K562 (cell line): ENCODE measurements at regions not wholly inside any gene's neighbourhood (a gene's known extent, or its start where the extent isn't known, plus 50 kb on each side); places are given as distances from the start of the nearest gene placed in this dataset.

Experiments
- ATAC-seq: fragments of 200-7000 bp; cut with Tn5 transposase; 3 replicates; pipeline ENCODE4 v1.9.1; 2020; ENCODE audit warnings: moderate library complexity
- BruUV-seq: library from RNA; stranded (reverse); fragments of 400-500 nt; replicated peaks from 2 replicates; lab custom pipeline; 2021; lab: Mats Ljungman, UMichigan
- CTCF ChIA-PET: fragments of 300-600 bp; formaldehyde crosslinking; extraction: SDS; loops from one replicate; lab custom pipeline; 2021; ENCODE audit warnings: low intra/inter-chr PET ratio; lab: Yijun Ruan, JAX
- POLR2A ChIA-PET: fragments of 300-600, 350-650 bp; sonication (Branson Sonifier 250); formaldehyde crosslinking; extraction: SDS; loops from one replicate; lab custom pipeline; 2021; ENCODE audit warnings: antibody characterized with exemption, inconsistent platforms; lab: Yijun Ruan, JAX
- DNase-seq, 4 experiments: peaks; one replicate each; pipeline versions ENCODE4 v3.0.0 to v3.0.0-alpha.2; 2011 to 2018; ENCODE audit warnings: low spot score in 3 of 4, mixed read lengths in 3 of 4; ENCODE audit errors: extremely low read depth in 1 of 4
- FAIRE-seq: peaks from 2 replicates; lab custom pipeline; 2011; peaks lifted over from hg19 to GRCh38; lab: Jason Lieb, UNC
- H2AFZ ChIP-seq: 2 replicates; pipeline ENCODE4 v1.6.0; 2011; ENCODE audit warnings: low read depth, low read length, control low read depth, inconsistent platforms
- H3K27ac ChIP-seq: fragments of 200-600 bp; 3 replicates; pipeline ENCODE4 v1.8.0; 2011; ENCODE audit warnings: low read depth, mild to moderate bottlenecking, control low read depth, inconsistent platforms, low read length, moderate library complexity, mixed read lengths; ENCODE audit errors: extremely low read depth
- H3K27me3 ChIP-seq, 2 experiments: fragments of 300-600 bp in 1 of 2; 2 replicates in 1 of 2; 3 replicates in 1 of 2; pipeline versions ENCODE4 v1.6.0 to v1.8.0; 2011; ENCODE audit warnings: inconsistent platforms in 2 of 2, low read length in 2 of 2, mild to moderate bottlenecking in 1 of 2, mixed read lengths in 1 of 2, moderate library complexity in 1 of 2; ENCODE audit not compliant: control insufficient read depth in 2 of 2, insufficient read depth in 2 of 2
- H3K36me3 ChIP-seq: fragments of 300-600 bp; 3 replicates; pipeline ENCODE4 v1.8.0; 2011; ENCODE audit warnings: mild to moderate bottlenecking, low read length, inconsistent platforms; ENCODE audit not compliant: control insufficient read depth, insufficient read depth
- H3K4me1 ChIP-seq, 2 experiments: fragments of 200-600 bp in 1 of 2; replicated peaks in 1 of 2; 2 replicates in 1 of 2; 3 replicates in 1 of 2; pipeline versions ENCODE4 v1.5.1 to v1.8.0; 2011; ENCODE audit warnings: inconsistent platforms in 2 of 2, low read length in 2 of 2, mild to moderate bottlenecking in 1 of 2, mixed read lengths in 1 of 2, moderate library complexity in 1 of 2; ENCODE audit not compliant: control insufficient read depth in 2 of 2, insufficient read depth in 2 of 2
- H3K4me2 ChIP-seq: 2 replicates; pipeline ENCODE4 v1.6.1; 2011; ENCODE audit warnings: low read length, control low read depth, inconsistent platforms, mixed read lengths; ENCODE audit not compliant: insufficient read depth
- H3K4me3 ChIP-seq: fragments of 200-600 bp; sonication (generic), shearing (Covaris generic); 2 replicates; pipeline ENCODE4 v1.5.1; 2016; ENCODE audit warnings: control low read depth, inconsistent platforms
- H3K79me2 ChIP-seq: fragments of 200-600 bp; 3 replicates; pipeline ENCODE4 v1.8.0; 2011; ENCODE audit warnings: low read length, inconsistent platforms; ENCODE audit not compliant: control insufficient read depth, insufficient read depth
- H3K9ac ChIP-seq, 2 experiments: 2 replicates each; pipeline versions ENCODE4 v1.6.0 to v1.6.1; 2011; ENCODE audit warnings: low read depth in 2 of 2, low read length in 2 of 2, control low read depth in 1 of 2, inconsistent platforms in 1 of 2, mild to moderate bottlenecking in 1 of 2, mixed read lengths in 1 of 2; ENCODE audit not compliant: insufficient read depth in 1 of 2
- H3K9me1 ChIP-seq: one replicate; pipeline ENCODE4 v1.6.0; 2011; ENCODE audit warnings: inconsistent platforms, mild to moderate bottlenecking, low read length, moderate library complexity; ENCODE audit not compliant: control insufficient read depth, insufficient read depth
- H3K9me3 ChIP-seq: replicated peaks from 2 replicates; pipeline ENCODE4 v1.5.1; 2011; ENCODE audit warnings: low read depth, low read length, inconsistent platforms; ENCODE audit not compliant: control insufficient read depth, insufficient read depth
- H4K20me1 ChIP-seq: replicated peaks from 2 replicates; pipeline ENCODE4 v1.6.1; 2011; ENCODE audit warnings: low read length, inconsistent platforms, mixed read lengths; ENCODE audit not compliant: control insufficient read depth, insufficient read depth
- CEBPB ChIP-seq: fragments of 450-650 bp; IDR thresholded peaks from 2 replicates; pipeline ENCODE4 v1.6.1; 2016; ENCODE audit warnings: missing genetic modification characterization, missing compliant biosample characterization
- CEBPG ChIP-seq, 3 experiments: fragments of 200-800 bp in 1 of 3; sonication (Bioruptor generic) in 1 of 3; sonication (generic) in 1 of 3; formaldehyde crosslinking in 1 of 3; IDR thresholded peaks in 2 of 3; conservative IDR thresholded peaks in 1 of 3; 2 replicates each; pipeline versions ENCODE4 v1.6.1 to v1.8.0; 2016 to 2022; ENCODE audit warnings: missing compliant biosample characterization in 2 of 3, missing genetic modification characterization in 2 of 3, mild to moderate bottlenecking in 1 of 3, missing genetic modification reagents in 1 of 3
- EHMT2 ChIP-seq: fragments of 450-650 bp; IDR thresholded peaks from 2 replicates; pipeline ENCODE4 v1.6.1; 2018; ENCODE audit warnings: antibody characterized with exemption
- LARP7 ChIP-seq: fragments of 450-650 bp; IDR thresholded peaks from 2 replicates; pipeline ENCODE4 v1.6.1; 2016
- SRSF9 ChIP-seq: fragments of 200-400 bp; formaldehyde crosslinking; IDR thresholded peaks from 2 replicates; pipeline ENCODE4 v1.6.1; 2017; ENCODE audit warnings: low read depth, low read length, borderline replicate concordance
- ZNF121 ChIP-seq: sonication (generic); formaldehyde crosslinking; conservative IDR thresholded peaks from 2 replicates; pipeline ENCODE4 v1.8.0; 2022; ENCODE audit warnings: missing genetic modification reagents
- ZNF707 ChIP-seq: fragments of 250-450 bp; sonication (Bioruptor Pico); conservative IDR thresholded peaks from 2 replicates; pipeline ENCODE4 v1.8.0; 2022; ENCODE audit warnings: inconsistent platforms, mild to moderate bottlenecking, moderate library complexity
- WGBS: fragments of 100-300 bp; shearing (Covaris generic); methylation state at CpG from one replicate; pipeline ENCODE4 v1.1.6; 2016; ENCODE audit warnings: low coverage, mixed read lengths; ENCODE audit not compliant: insufficient coverage; ENCODE audit errors: missing lambda C conversion rate; 5-methylcytosine and 5-hydroxymethylcytosine counted together
- in situ Hi-C: fragments of 300-500 bp; cut with MboI; formaldehyde crosslinking; loops from 4 replicates; pipeline ENCODE4 v1.15.0; 2018; ENCODE audit warnings: inconsistent platforms, mixed read lengths
- intact Hi-C: fragments of 100-400 bp; cut with micrococcal nuclease; formaldehyde crosslinking; loops from 2 replicates; pipeline ENCODE4 v1.14.2; 2022
- TF ChIP-seq, protein P1 (sequence below): fragments of 450-650 bp; conservative IDR thresholded peaks from 2 replicates; pipeline ENCODE4 v1.6.1; 2016; ENCODE audit warnings: missing genetic modification characterization, low read depth, mild to moderate bottlenecking, control low read depth, missing compliant biosample characterization

- TF ChIP-seq, protein P1, sequence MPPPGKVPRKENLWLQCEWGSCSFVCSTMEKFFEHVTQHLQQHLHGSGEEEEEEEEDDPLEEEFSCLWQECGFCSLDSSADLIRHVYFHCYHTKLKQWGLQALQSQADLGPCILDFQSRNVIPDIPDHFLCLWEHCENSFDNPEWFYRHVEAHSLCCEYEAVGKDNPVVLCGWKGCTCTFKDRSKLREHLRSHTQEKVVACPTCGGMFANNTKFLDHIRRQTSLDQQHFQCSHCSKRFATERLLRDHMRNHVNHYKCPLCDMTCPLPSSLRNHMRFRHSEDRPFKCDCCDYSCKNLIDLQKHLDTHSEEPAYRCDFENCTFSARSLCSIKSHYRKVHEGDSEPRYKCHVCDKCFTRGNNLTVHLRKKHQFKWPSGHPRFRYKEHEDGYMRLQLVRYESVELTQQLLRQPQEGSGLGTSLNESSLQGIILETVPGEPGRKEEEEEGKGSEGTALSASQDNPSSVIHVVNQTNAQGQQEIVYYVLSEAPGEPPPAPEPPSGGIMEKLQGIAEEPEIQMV (tag) = no peak
- TF ChIP-seq SRSF9 = no peak
These were observed 83.4 kb upstream of the TMCC3 start (continued) for GRCh38 chr12:94733727-94734126.

DNA sequence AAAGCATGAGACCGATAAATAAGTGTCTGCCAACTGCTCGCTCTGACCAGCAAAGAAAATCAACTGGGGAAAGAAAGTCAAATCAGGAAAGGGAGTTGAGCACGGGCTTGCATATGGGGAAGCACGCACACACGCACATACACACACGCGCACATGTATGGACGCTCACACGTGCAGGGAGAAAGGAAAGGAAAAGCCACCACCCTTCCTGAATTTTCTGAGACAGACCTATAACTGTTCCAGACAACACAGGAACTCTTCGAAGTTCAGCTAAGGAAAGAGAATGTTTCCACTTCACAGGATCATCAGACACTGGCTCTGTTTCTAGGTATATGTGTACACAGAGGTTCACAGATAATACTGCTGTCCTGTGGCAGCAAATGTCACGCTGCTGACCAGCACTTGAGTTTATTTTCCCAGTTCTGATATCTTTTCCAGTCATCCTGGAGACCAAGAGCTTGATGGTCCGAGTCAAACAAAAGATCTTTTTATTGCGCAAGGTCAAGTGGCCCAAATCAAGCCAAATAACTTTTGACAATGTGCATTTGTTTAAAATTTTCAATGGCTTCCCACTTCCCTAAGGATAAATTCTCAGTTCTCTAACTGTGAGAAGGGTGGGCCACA is 82.1 kb upstream of the TMCC3 start:
- DNase-seq (no peak), ATAC-seq (no peak), FAIRE-seq (no peak)
- Histone ChIP-seq H3K9me3 (no peaks in the 10 kb centered on the region), H3K27me3 (peaks cover 0 to 28% of the 10 kb centered on the region in 2 experiments; a peak in 4 of 5 replicates), H3K9me1 (no peaks in the 10 kb centered on the region), H3K36me3 (no peaks in the 10 kb centered on the region), H3K4me3 (no peak overlapping the region), H3K4me1 (no peaks in the 10 kb centered on the region), H3K27ac (no peak overlapping the region), H3K79me2 (no peaks in the 10 kb centered on the region), H2AFZ (no peak overlapping the region), H4K20me1 (no peaks in the 10 kb centered on the region; the same call in 1 of the 2 replicates), H3K9ac (no peak overlapping the region), H3K4me2 (no peak overlapping the region)
- intact Hi-C loops (no loop called here), in situ Hi-C loops (no loop called here)
- 5% methylated on average over 13 of the region's 13 CpGs for WGBS
- ChIA-PET CTCF (no interaction called here), POLR2A (no interaction called here)
- BruUV-seq = no TSS peak
- TF ChIP-seq CEBPB (tag) (0 out of 2 replicates have a peak, but pooled peaks have one; percentile 39), ZNF121 (CRISPR knock-in tag) (no peak), LARP7 (no peak), CEBPG (CRISPR knock-in tag; IDR thresholded peaks at IDR 0.05) (no peak), CEBPG (tag; conservative IDR thresholded peaks at IDR 0.05 in 1 of 2, IDR thresholded peaks at IDR 0.05 in 1 of 2) (0 out of 4 replicates have a peak, but pooled peaks have one; percentile 24 to 38), ZNF707 (CRISPR knock-in tag) (no peak), EHMT2 (no peak)
